ENCODE measurements at regions not wholly inside any gene's neighbourhood (a gene's known extent, or its start where the extent isn't known, plus 50 kb on each side); places are given as distances from the start of the nearest gene placed in this dataset.

DNA sequence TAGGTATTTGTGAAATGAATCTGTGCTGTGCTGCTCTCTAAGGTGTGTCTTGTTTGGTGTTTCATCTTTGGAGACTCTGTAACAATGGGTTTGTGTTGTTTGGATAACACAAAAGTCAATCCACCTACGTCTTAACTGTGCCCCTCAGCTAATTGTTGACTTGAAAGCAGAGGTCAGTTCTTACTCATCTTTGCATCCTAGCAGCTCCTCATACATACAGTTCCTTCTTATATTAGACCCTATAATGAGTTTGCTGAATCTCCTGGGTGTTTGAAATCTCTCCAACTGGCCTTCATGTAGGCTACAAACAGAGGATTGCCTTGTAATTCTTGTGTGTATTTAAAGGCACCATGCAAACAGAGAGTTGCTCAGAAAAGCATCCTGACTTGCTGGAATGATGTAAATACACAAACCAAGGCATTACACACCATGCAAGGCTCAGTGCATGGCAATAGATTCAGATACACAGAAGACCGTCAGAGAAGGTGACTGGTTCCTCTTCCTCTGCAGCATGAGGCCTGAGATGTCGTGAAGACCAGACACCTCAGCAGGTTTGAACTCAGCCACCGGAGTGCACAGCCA, 220.0 kb upstream of the JADE1 start:
- Mint-ChIP-seq H3K4me1 (ENCODE audit: insufficient read depth, unreplicated experiment) (no peaks in the 10 kb centered on the region), H3K4me3 (ENCODE audit: unreplicated experiment) (no peak overlapping the region), H3K27me3 (ENCODE audit: insufficient read depth, unreplicated experiment) (no peaks in the 10 kb centered on the region), H3K27ac (ENCODE audit: low read depth, unreplicated experiment) (no peak overlapping the region), H3K36me3 (ENCODE audit: insufficient read depth, unreplicated experiment) (peaks cover 10% of the 10 kb centered on the region), H3K9me3 (ENCODE audit: unreplicated experiment) (peaks cover 4% of the 10 kb centered on the region)
- intact Hi-C loops (cut with micrococcal nuclease) = no loop called here
- TF ChIP-seq, protein P1, sequence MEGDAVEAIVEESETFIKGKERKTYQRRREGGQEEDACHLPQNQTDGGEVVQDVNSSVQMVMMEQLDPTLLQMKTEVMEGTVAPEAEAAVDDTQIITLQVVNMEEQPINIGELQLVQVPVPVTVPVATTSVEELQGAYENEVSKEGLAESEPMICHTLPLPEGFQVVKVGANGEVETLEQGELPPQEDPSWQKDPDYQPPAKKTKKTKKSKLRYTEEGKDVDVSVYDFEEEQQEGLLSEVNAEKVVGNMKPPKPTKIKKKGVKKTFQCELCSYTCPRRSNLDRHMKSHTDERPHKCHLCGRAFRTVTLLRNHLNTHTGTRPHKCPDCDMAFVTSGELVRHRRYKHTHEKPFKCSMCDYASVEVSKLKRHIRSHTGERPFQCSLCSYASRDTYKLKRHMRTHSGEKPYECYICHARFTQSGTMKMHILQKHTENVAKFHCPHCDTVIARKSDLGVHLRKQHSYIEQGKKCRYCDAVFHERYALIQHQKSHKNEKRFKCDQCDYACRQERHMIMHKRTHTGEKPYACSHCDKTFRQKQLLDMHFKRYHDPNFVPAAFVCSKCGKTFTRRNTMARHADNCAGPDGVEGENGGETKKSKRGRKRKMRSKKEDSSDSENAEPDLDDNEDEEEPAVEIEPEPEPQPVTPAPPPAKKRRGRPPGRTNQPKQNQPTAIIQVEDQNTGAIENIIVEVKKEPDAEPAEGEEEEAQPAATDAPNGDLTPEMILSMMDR (IDR thresholded peaks at IDR 0.05; ENCODE audit: unreplicated experiment) = no peak
- no peak for DNase-seq (ENCODE audit: unreplicated experiment)
- BruUV-seq (replicated peaks) = no TSS peak
- ChIA-PET POLR2A (interaction anchor here (0.6 to 1.5 kb wide), 2 partner anchors 11 to 13 kb away, joined by 3 to 4 read pairs; no protein-coding TSS in a partner anchor), CTCF (interaction anchor here (0.5 to 3.4 kb wide), 3 partner anchors 11 to 215 kb away, joined by 4 to 19 read pairs (median 4); no protein-coding TSS in a partner anchor)

DNA sequence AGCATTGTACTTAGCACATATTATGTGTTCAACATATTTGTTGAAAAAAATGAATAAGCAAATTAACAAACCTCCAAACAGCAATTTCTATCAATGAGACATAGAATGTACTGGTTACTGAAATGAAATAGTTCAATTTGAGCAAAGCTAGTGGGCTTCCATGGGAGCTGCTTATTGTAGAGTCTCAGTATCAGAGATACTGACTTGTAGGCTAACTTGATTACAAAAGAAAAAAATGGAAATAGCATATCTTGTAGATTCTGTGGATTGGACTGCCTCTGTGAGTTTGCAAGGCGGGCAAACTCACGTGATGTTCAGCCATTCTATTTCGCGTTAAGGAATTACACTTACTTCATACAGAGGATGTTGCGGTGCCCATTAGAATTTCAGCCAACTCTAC, 222.1 kb upstream of the JADE1 start:
- Mint-ChIP-seq H3K9me3 (ENCODE audit: unreplicated experiment) (no peaks in the 10 kb centered on the region), H3K27ac (ENCODE audit: low read depth, unreplicated experiment) (no peak overlapping the region), H3K27me3 (ENCODE audit: insufficient read depth, unreplicated experiment) (no peaks in the 10 kb centered on the region), H3K4me3 (ENCODE audit: unreplicated experiment) (no peak overlapping the region), H3K4me1 (ENCODE audit: insufficient read depth, unreplicated experiment) (no peaks in the 10 kb centered on the region), H3K36me3 (ENCODE audit: insufficient read depth, unreplicated experiment) (peaks cover 10% of the 10 kb centered on the region)
- BruUV-seq (replicated peaks) = no TSS peak
- CTCF ChIA-PET = interaction anchor here (3.4 kb wide), 1 partner anchor 13 kb away, joined by 19 read pairs; no protein-coding TSS in a partner anchor
- intact Hi-C loops (cut with micrococcal nuclease) = no loop called here
- POLR2A ChIA-PET = interaction anchor here (0.6 to 1.3 kb wide), 2 partner anchors 12 to 145 kb away, joined by 3 read pairs; no protein-coding TSS in a partner anchor
- no peak for DNase-seq (ENCODE audit: unreplicated experiment)
- TF ChIP-seq, protein P1 (IDR thresholded peaks at IDR 0.05; ENCODE audit: unreplicated experiment) = no peak

DNA sequence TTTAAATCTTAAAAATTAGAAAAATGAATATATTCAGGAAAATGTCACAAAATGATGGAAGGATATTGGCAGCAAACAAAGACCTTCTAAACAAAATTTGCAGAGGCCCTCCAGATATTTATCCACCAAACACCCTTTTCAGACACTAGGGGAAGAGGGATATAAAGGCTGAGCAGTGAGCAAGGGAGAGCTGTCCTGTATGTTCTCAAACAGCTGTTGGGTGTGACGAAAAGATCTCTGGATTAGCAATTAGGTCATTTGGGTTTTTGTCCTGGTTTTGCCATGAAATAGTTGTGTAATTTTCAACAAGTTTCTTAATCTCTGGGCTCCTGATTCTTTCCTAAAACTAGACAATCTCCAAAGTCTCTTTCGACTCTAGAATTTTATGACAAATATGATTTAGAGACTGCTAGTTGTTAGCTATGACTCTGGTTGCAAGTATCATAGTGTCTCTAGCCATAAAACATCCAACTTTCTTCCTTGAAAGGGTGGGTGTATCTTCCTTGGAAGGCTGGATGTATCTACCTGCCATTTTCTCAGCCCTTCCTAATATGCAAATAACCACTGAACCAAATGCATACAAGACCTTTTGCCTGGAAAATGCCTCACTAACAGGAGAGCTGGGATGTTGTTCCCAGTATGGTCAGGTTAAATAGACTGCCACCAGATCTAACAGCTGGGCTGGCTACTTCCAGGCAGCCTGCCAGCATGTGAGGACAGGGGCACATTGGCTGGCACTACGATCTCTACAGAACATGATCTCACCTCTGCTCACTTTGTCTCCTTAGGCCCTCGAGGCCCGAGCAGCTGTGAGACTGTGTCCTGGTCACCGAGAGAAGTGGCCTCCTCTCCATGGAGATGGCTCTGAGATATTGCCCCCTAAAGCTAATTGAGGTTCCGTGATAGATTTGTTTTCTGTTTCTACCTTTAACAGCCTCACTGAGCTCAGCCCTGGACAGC, 225.5 kb upstream of the JADE1 start:
- Mint-ChIP-seq H3K9me3 (ENCODE audit: unreplicated experiment) (no peaks in the 10 kb centered on the region), H3K27me3 (ENCODE audit: insufficient read depth, unreplicated experiment) (no peaks in the 10 kb centered on the region), H3K4me3 (ENCODE audit: unreplicated experiment) (no peak overlapping the region), H3K36me3 (ENCODE audit: insufficient read depth, unreplicated experiment) (no peaks in the 10 kb centered on the region), H3K27ac (ENCODE audit: low read depth, unreplicated experiment) (no peak overlapping the region), H3K4me1 (ENCODE audit: insufficient read depth, unreplicated experiment) (peaks cover 7% of the 10 kb centered on the region)
- ChIA-PET POLR2A (no interaction called here), CTCF (interaction anchor here (0.6 to 1.7 kb wide), 6 partner anchors 9 to 225 kb away, joined by 3 to 5 read pairs (median 4); no protein-coding TSS in a partner anchor)
- intact Hi-C loops (cut with micrococcal nuclease) = no loop called here
- no TSS peak for BruUV-seq (replicated peaks)
- no peak for DNase-seq (ENCODE audit: unreplicated experiment)
- TF ChIP-seq, protein P1 (IDR thresholded peaks at IDR 0.05; ENCODE audit: unreplicated experiment) = no peak

DNA sequence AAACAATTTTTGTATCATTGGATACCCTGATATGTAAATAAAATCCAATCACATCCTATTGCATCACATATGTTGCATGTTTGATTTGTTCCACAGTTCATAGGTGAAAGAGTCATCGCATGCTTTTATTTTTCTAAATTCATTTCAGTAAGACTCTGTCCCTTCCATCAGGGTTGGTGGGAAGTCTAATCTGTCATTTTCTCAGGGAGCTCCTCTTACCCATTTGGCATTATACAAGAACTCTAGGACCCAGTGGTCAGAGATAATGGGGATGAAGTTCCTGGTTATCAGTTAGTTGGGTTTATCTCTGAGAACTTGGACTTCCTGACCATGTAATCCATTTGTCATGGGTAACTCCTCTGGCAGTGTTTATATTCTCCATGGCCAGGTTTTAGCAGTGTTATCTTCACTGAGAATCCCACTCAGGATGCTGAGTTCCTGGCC, 227.1 kb upstream of the JADE1 start:
- H3K4me1 Mint-ChIP-seq (ENCODE audit: insufficient read depth, unreplicated experiment) = peaks cover 7% of the 10 kb centered on the region
- ChIA-PET POLR2A (no interaction called here), CTCF (interaction anchor here (0.5 to 1.5 kb wide), 4 partner anchors 9 to 315 kb away, joined by 3 to 6 read pairs (median 4); no protein-coding TSS in a partner anchor)
- no peaks in the 10 kb centered on the region for H3K9me3 Mint-ChIP-seq (ENCODE audit: unreplicated experiment)
- H3K36me3 Mint-ChIP-seq (ENCODE audit: insufficient read depth, unreplicated experiment) = no peaks in the 10 kb centered on the region
- no peak overlapping the region for H3K4me3 Mint-ChIP-seq (ENCODE audit: unreplicated experiment)
- BruUV-seq (replicated peaks) = no TSS peak
- intact Hi-C loops (cut with micrococcal nuclease) = no loop called here
- no peak for DNase-seq (ENCODE audit: unreplicated experiment)
- TF ChIP-seq, protein P1 (IDR thresholded peaks at IDR 0.05; ENCODE audit: unreplicated experiment) = no peak
- H3K27me3 Mint-ChIP-seq (ENCODE audit: insufficient read depth, unreplicated experiment) = no peaks in the 10 kb centered on the region
- H3K27ac Mint-ChIP-seq (ENCODE audit: low read depth, unreplicated experiment) = no peak overlapping the region

All from MCF 10A (cell line).